VCaP (cell line): ENCODE measurements at regions not wholly inside any gene's neighbourhood (a gene's known extent, or its start where the extent isn't known, plus 50 kb on each side); places are given as distances from the start of the nearest gene placed in this dataset.

Experiments used
- H3K27ac ChIP-seq: fragments of 450-650 bp; 2 replicates; pipeline ENCODE4 v1.5.1; 2017
- CTCF ChIP-seq: fragments of 450-650 bp; conservative IDR thresholded peaks from 2 replicates; pipeline ENCODE4 v1.5.1; 2017; ENCODE audit warnings: mild to moderate bottlenecking, moderate library complexity

- no peak overlapping the region for H3K27ac ChIP-seq
- TF ChIP-seq CTCF: no peak
These were observed 237.6 kb downstream of the TUSC7 start for GRCh38 chr3:116947148-116947547.

DNA sequence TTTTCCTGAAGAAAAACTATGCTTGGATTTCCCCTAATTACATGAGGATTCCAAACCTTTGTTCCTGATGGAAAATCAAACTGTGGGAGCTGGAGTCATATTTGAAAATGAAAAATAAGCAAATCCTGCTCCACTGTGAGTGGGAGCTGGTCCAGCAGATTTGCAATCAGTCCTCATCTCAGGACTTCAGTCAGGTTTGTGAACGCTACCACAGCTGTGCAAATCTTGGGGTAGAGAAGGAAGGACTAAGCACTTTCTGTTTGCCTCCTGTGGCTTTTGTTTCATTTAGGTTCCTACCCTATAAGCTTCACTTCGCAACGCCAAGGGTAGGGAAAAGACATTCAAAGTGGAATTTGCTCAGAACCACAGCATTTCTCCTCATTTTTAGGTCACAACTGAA is 238.2 kb downstream of the TUSC7 start:
- TF ChIP-seq CTCF: no peak
- H3K27ac ChIP-seq: no peak overlapping the region

GRCh38 chr3:116950301-116951055 is 240.9 kb downstream of the TUSC7 start:
- TF ChIP-seq CTCF: no peak
- H3K27ac ChIP-seq: no peak overlapping the region

DNA sequence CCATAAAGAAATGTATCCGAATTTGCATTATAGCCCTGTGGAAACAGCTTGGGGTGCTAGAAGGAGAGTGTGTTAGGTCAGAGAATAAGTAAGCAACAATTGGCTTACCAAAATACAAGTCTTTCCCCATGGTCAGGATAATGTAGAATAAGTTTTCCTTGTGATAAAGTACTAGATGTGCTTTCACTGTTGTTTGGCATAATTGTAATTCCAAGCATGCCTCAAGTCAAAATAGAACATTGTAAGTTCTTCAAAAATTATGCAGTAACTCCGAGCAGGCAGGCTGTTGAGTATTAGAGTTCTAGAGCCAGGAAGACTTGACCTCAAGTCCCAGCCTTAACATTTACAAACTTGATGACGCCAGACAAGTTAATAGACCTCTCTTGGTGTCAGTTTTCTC is 242.0 kb downstream of the TUSC7 start:
- no peak for TF ChIP-seq CTCF
- H3K27ac ChIP-seq: no peak overlapping the region

DNA sequence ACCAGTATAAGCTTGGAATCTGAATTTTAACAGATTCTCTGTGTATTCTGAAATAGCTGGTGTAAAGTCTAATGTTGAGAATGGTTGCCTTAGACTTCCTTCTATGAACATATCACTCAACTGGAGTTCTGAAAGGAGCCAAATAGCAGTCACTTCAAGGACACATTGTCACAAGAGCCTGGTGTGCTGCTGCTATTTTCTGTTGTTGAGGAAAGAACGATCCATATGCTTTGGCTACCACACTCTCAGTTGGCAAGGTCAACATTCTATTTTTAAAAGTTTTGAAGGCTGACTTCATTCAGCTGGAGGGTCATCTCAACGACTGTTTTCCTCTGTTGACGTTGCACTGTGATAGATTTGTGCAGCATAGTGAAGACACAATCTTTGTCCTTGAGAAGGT is 248.7 kb downstream of the TUSC7 start:
- no peak overlapping the region for H3K27ac ChIP-seq
- TF ChIP-seq CTCF: no peak

DNA sequence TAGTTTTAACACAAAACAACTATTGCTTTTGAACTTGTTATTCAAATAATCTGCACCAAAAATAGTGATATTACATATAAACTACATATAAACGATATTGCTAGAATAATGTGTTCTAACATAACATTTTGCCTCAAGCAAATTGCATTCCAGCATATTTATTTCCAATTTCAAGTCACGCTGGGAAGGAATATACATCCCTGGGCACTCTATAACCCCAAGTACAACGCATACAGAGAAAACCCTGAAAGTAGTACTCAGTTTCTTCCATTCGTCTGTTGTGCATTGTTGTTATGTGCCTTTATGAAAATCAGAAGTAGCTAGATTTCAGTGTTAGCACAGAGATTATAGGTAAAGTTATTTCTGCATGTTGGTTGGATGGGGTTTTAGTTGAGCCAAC is 251.5 kb downstream of the TUSC7 start:
- TF ChIP-seq CTCF: no peak
- no peak overlapping the region for H3K27ac ChIP-seq

DNA sequence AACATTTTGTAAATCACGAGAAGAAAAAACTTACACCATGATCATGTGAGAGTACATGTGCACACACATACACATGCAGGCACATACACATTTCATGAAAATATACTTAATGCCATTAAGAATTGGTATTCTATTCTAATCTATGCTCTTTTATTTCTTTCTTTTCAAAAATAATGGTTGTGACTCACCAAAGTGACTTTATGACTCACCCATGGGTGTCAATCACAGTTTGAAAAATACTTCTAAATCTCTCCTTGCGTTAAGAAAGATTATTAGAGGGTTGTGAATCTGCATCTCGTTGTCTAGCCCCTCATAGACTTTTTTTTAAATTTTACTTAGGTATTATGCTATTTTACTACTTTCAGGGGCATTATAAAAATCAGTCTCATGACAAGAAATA is 254.2 kb downstream of the TUSC7 start:
- no peak for TF ChIP-seq CTCF
- H3K27ac ChIP-seq: no peak overlapping the region
